NB4 (cell line): ENCODE measurements at regions not wholly inside any gene's neighbourhood (a gene's known extent, or its start where the extent isn't known, plus 50 kb on each side); places are given as distances from the start of the nearest gene placed in this dataset.

Experiments
- DNase-seq: peaks from one replicate; pipeline ENCODE4 v3.0.0; 2010; ENCODE audit warnings: low read depth
- H3K4me3 ChIP-seq: one replicate; pipeline ENCODE4 v1.5.1; 2011; ENCODE audit warnings: mild to moderate bottlenecking, low read depth, low read length, moderate library complexity
- CTCF ChIP-seq: IDR thresholded peaks from one replicate; pipeline ENCODE4 v1.5.1; 2012; ENCODE audit warnings: low read depth, low read length
- MAX ChIP-seq: IDR thresholded peaks from 2 replicates; pipeline ENCODE4 v1.6.1; 2011; ENCODE audit warnings: low read depth, low read length
- MYC ChIP-seq: IDR thresholded peaks from 2 replicates; pipeline ENCODE4 v1.6.1; 2011; ENCODE audit warnings: low read depth, low read length
- POLR2A ChIP-seq: IDR thresholded peaks from 2 replicates; pipeline ENCODE4 v1.6.1; 2011; ENCODE audit warnings: mild to moderate bottlenecking; ENCODE audit not compliant: insufficient read length; ENCODE audit errors: extremely low read depth

GRCh38 chr9:10706788-10707187, 94.0 kb upstream of the PTPRD start:
- TF ChIP-seq CTCF (no peak), MYC (no peak), MAX (no peak), POLR2A (no peak)
- no peak overlapping the region for H3K4me3 ChIP-seq
- no peak for DNase-seq

GRCh38 chr9:10721301-10721700, 108.5 kb upstream of the PTPRD start:
- no peak for DNase-seq

GRCh38 chr9:10729213-10729612, 116.4 kb upstream of the PTPRD start:
- no peak overlapping the region for H3K4me3 ChIP-seq
- no peak for DNase-seq
- TF ChIP-seq MAX (no peak), MYC (no peak), CTCF (no peak), POLR2A (no peak)

More at GRCh38 chr9:10721301-10721700, 108.5 kb upstream of the PTPRD start:
- H3K4me3 ChIP-seq: no peak overlapping the region
- TF ChIP-seq POLR2A: no peak
- no peak for TF ChIP-seq MAX
- TF ChIP-seq CTCF: no peak
- no peak for TF ChIP-seq MYC

GRCh38 chr9:10744669-10745068, 131.9 kb upstream of the PTPRD start:
- TF ChIP-seq MAX (no peak), POLR2A (no peak), MYC (no peak)
- H3K4me3 ChIP-seq: no peak overlapping the region
- no peak for DNase-seq

GRCh38 chr9:10753474-10753873, 140.7 kb upstream of the PTPRD start:
- H3K4me3 ChIP-seq: no peak overlapping the region
- TF ChIP-seq CTCF (no peak), MAX (no peak), POLR2A (no peak), MYC (no peak)
- no peak for DNase-seq

- no peak for DNase-seq
- TF ChIP-seq POLR2A (no peak), CTCF (no peak), MYC (no peak), MAX (no peak)
- no peak overlapping the region for H3K4me3 ChIP-seq
Measured at GRCh38 chr9:10764481-10764880, 151.7 kb upstream of the PTPRD start.
